OCI-LY3 (cell line): ENCODE measurements at regions not wholly inside any gene's neighbourhood (a gene's known extent, or its start where the extent isn't known, plus 50 kb on each side); places are given as distances from the start of the nearest gene placed in this dataset.

Experiments used
- CTCF ChIP-seq: fragments of 200-600, 300-600 bp; sonication (generic); IDR thresholded peaks from 2 replicates; pipeline ENCODE4 v1.5.1; 2014; ENCODE audit warnings: antibody characterized with exemption, low read length, low read depth
- EZH2phosphoT487 ChIP-seq: fragments of 200-600 bp; shearing (Covaris generic); IDR thresholded peaks from 2 replicates; pipeline ENCODE4 v1.6.1; 2018; ENCODE audit warnings: antibody characterized with exemption, mixed run types, low read depth

GRCh38 chr5:68450245-68450852, 234.8 kb downstream of the PIK3R1 start:
- TF ChIP-seq CTCF (no peak), EZH2phosphoT487 (no peak)
